ENCODE measurements at regions not wholly inside any gene's neighbourhood (a gene's known extent, or its start where the extent isn't known, plus 50 kb on each side); places are given as distances from the start of the nearest gene placed in this dataset.

DNA sequence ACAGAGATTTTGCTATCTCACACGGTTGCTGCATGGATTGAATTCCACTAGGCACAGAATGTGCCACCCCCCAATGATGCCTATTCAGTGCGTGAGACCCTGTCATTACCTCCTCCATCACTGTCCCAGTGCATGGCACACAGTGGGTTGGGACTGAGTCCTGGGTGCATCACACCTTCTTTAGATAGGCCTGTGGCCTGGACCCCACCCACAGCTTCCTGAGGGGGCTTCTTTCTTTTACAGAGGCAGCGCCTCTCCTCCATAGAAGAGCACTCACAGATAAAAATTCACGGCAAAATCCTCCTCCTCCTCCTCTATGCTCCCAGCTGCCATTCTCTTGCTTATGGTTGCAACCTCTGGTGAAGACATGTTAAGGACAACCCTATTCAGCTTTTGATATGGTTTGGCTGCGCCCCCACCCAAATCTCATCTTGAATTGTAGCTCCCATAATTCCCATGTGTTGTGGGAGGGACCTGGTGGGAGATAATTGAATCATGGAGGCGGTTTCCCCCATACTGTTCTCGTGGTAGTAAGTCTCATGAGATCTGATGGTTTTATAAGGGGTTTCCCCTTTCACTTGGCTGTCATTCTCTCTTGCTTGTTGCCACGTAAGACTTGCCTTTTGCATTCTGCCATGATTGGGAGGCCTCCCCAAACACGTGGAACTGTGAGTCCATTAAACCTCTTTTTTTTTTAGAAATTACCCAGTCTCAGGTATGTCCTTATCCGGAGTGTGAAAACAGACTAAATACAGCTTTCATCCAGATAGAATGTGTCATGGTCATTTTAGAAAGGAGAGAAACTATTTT, 147.6 kb downstream of the KLF13 start:
- no peak for DNase-seq

DNA sequence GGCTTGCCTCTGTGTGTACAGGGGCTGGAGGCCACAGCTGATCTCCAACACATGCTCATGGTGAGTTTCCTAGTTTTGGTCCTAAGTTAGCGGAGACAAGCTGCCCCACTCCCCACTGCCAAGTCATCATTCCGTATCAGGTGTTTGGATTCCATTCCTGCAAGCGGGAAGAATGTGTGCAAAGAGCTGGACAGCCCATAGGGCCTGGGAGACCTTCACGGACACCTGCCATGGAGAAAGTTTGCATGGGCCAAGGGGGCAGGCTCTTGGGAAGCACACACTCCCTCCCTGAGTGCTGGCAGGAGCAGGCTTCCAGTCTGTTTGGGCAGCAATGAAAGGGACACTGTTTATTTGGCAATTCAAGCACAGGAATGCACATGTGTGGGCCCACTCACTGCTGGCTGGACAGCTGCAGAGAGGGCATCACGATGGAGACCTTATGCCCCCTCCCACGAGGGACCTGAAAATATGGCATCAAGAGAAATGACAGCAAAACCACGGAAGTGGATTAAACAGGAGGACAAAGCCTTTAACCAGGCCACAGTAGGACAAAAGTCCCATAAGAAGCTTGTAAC, 149.7 kb downstream of the KLF13 start:
- no peak for DNase-seq

DNA sequence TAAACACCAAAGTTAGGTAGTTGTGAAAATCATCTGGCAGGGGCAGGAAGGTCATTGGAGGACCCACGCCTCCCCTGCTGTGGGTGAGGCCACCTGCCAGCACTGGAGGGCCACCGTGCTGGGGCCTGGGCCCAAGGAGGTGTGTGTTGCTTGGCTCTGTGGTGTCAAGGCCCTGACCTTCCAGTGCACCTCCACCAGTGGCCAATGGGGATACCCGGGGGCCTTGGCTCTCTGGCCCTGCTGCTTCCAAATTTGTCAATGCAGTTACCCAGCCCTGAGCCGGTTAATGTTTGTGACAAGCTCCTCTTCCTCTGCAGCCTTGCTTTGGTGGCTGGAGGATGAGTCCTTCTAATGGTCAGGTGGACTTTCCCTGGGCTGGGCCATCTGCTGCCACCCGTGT, 150.2 kb downstream of the KLF13 start:
- DNase-seq, result no peak

DNA sequence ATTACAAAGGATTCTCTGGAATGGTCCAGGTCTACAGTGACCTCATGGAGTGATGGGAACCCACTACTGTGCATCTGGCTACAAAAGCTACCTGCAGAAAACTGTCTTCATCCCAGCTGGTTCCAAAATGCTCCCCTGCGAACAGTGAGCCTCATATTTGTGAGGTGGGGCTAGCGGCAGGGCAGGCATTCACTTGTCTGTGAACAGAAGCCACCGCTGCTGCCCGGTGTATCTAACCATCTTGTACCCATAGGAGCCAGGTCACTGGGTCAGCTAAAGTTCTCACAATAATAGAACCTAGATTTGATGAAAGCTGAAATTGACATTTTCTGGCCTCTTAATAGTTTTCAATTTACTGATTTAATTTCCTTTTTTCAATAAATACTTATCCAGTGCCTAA, 150.7 kb downstream of the KLF13 start:
- no peak for DNase-seq

DNA sequence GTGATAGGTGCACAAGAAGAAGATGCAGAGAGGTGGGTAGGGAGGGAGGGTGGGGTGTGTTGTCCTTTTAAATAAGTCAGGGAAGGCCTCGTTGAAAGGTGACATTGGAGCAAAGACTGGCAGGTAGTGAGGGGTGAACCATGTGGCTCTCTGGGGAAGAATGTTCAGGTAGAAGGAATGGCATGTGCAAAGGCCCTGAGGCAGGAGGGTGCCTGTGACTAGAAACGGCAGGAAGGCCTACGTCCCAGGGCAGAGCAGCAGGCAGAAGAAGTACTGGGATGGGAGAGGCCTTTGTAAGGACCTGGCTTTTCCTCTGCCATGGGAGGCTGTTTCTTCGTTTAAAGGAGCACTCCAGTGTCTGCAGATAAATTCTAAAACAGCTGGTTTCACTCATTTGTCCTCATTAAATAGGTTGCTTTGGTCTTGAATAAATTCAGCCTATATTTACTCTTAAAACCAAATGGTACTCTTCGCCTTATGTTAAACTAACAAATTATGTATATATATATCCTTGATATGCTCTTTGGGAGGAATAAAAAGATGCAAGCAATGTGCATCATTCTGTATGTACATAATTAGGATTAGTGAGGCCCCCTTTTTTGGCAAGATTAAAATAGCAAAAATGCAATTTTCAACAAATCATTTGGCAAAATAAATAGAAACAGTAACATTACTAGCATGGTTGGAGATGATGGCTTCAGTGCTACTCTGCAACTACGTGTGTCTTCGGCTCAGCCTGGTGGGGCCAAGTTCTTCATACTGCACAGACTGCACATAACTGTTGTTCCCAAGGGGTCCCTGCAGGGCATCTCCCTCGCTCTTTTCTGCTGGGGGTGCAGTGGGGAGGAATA, 151.4 kb downstream of the KLF13 start:
- DNase-seq, result no peak

DNA sequence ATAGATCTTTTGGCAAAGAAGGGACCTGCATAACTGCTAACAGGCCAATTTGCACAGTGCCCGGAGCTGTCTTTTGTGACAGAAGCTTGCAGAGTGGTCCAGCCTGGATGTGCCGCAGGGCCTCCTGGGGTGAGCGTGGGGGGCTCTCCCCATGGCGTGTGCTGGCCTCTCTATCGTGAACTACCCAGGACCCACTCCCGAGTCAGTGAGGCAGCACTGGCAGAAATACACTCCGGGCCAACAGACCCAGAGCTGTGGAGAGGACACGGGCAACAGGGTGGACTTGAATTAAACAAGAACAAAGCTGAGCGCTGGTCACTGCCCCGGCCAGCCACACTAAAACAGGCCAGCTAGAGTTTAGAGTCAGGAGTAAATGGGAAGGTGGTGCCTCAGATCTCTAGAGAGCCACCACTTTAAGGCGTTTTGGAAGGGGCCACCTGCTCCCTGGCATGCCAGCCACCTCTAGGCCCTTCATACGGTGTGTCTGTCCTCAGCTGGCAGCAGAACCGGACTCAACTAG, 152.1 kb downstream of the KLF13 start:
- DNase-seq, result no peak

DNA sequence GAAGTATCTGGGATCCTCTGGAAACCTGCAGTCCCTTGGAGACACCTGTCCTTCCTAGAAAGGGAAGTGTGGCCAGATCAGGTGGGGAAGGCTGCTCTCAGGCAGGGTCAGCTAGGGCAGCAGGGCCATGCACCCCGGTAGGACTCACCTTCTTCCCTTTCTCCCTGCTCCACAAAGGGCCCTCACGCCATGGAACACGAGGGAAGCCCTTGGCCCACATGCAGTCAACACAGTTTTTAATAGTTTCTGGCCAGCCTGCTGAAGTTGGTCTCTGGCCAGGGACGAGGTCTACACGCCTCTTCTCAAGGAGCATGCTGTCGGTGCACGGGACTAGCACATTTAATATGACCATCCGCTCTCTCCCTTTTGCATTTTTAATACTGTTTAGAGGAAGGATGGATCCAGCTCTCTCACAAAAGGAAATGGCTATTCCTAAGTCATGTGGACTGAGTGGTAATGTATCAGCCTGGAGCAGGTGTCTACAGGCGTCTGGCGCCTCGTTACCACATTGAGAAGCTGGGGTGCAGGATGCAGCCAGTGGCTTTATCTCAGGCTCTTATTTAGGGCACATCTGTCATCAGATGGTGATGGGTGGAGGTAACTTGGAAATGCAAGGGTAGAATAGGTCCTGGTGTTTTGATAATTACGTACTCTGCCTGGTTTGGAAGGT, 153.9 kb downstream of the KLF13 start:
- DNase-seq, result no peak

DNA sequence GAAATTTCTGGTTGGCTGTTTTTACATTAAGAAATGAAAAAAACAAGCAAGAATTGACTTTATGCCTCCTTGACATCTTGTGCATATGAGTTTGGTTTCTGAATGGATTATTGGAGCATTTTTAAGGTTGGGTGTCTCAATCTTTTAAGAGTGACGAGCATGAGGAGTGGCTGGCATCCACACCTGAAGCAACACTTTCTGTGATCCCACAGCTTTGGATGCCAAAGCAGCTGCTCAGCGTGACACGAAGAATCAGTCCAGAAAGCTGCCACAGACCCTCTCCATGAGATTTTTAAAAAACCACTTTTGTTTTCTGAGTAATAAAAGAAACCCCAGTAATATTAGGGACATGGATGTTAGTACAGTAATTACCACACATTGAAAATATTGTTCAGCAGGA, 154.5 kb downstream of the KLF13 start:
- DNase-seq, result no peak

DNA sequence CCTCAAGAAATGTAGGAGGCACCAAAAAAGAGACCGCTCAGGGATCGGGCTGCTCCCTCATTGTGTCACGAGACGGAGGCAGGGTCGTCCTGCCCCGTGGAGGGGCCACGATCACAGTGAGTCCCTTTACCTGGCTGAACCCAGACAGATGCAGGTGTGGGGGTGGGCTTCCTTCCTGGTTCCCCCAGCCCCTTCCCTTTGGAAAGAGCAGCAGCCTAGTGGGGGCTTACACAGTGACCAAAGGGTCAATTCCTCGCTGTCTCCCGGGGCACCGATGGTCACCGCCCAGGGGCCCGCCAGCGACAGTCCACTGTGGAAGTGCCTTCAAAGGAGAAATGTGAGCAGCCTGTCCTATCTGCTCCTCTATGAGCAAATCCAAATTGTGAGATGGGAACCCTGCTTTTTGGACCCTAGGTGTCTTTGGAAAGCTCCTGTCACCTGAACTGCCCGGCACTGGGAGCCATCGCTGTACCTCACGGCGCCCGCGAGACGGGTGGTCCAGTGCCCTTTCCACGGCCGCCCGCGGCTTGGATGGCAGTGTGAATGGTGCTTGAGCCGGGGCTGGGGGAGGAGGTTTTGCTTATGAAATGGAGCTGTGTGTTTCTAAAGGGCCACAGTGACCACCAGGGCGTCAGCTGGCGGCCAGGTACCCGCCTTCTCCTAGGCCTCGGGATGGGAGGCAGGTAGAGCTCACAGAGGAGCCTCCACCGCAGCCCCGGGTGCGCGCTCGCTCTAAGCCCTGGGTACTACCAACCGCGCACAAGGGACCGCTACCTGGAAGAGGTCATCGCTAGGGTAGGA, 155.7 kb downstream of the KLF13 start:
- no peak for DNase-seq

DNA sequence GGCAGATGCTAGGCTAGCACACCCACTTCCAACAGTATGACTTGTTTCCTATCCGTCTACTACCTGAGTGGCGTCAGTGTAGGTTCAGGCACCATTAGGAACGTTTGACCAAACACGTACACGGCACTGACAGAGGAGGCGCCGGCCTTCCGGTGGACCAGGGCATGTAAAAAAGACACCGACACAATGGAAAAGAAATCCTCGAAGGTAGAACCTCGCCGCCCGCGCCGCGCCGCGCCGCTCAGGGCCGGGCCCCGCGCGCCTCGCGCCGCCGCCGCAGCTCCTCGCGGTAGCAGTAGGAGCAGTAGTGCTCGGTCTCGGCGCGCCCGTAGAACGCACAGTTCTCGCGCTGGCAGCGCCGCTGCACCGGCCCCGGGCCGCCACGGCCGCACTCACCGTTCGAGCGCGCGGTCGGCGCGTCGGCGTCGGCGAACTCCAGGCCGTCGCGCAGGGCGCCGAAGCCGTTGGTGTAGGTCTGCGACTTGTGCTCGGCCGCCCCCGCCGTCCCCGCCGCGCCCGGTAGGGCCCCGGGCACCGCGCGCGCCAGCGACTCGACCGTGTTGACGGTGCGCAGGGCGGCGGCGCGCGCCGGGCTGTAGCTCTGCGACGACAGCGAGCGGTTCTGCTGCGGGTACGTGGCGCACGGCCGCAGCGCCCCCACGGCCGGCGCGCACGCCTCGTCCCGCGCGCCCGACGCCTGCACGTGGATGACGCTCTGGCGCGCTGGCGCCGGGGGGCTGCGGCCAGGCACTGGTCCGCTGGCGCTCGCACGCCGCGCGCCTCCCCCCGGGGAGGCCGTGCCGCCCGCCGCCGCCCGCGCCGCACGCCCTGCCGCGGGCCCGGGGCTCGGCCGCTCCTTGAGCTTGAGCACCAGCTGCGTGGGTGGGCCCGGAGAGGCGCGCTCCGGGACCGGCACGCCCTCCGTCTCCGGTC, 156.7 kb downstream of the KLF13 start:
- DNase-seq, result no peak

DNA sequence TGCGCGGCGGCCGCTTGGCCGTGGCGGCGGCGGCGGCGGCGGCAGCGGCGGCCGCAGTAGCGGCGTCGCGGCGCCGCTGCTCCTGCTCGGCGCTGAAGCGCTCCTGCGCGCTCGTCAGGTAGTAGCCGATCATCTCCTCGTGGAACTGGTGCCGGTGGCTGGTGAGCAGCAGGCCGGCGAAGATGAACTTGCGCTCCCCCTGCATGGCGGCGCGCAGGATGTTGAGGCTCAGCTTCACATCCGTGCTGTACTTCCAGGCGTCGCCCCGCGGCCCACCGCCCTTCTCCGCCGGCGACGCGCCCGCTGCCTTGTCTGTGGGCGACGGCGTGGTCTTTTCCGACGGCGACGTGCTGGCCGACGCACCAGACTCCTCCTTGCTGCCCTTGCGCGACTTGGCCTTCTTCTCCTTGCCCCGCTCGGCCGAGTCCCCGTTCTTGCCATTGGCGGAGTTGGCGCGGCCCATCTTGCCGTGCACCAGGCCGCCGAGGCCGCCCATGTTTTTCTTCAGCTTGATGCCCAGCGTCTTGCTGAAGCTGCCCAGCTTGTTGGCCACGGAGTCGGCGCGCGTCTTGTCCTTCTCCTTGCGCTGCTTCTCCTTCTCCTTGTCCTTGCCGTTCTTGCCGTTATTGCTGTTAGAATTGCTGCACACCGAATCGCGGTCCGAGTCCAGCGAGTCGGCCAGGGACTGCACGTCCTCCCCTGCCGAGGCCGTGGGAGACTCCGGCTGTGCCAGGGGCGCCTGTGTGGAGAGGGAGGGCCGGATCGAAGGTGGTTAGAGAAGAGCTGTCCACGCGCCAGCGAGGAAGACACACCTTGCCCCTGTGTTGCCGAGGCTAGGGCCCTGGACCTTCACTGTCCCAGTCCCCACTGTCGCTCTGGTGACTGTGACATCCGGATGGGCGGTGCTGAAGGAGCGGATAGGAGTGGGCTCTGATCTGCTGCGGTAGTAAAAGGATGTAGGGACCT, 157.6 kb downstream of the KLF13 start:
- no peak for DNase-seq

DNA sequence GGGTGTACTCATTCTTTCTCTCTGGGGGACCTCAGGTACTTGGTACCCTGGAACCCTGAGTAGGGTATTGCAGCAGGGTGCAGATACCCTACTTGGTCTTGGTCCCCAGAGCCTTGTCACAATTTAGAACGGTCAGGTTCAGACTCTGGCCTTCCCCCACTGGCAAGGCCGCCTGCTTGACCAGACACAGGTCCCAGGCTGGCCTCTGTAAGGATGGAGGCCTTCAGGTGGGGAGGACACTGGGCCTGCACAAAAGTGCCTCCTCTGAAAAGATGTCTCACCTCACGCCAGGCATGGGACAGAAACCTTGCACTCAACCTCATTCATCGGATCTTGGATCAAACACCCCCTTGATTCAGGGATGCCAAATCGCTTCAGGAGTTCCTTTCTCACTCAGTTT, 158.4 kb downstream of the KLF13 start:
- DNase-seq, result no peak

DNA sequence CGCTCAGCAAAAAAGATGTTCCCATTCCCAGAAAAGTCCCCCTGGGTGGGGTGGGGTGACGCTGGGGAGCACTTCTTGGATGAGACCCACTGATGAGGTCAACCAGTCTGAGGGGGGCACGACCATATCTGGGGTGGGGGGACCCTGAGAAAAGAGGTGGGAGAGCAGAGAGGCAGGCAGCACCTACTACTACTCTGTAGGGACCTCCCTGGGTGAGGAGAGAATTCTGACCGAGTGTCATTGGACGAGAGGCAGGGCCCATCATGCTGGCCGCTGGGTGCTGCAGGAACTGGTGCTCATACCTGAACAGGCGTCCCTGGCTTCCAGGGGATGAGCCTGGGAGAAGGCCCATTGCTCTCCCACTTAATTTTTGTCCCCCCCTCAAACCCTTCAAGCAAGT, 158.8 kb downstream of the KLF13 start:
- DNase-seq, result no peak

DNA sequence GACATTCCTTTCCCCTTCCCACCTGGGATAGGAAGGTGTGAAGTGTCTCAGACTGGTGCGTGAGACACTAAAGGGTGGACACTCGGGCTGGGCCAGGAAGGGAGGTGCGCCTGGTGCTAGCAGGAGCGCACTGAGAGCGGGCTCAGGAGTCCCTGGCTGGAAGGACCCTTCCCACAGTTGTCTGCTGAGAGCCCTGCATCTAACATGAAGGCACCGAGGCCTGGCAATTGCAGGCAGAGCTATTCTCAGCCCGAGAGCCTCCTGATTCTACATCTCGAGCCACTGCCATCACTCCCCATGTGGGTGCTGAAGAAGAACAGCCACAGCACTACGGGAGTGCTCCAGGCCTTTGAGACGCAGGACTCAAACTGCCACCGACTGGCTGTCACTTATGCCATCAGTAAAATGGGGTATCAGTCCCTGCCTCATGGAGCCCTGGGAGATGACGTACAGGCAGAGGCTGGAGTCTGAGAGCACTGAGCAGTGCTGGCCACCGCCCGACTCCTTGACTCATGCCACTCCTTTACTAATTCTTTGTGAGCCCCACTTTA, 159.4 kb downstream of the KLF13 start:
- no peak for DNase-seq

DNA sequence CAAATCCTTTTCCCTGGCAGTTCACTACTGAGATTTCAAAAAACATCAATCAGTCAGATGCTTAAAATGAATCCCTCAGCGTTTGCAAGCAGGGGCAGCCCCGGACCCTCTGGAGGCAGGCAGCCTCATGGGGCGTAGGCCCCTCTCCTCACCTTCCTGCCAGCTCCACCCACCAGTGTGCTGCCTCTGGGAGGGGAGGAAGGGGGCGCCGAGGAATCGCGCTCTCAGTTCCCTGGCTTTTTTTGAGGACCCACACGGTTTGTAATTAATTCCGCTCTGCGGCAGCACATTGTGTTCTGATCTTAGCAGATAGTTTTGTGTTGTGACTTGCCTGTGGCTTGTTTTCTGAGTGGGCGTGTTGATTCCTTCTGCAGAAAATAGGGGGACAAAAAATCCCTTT, 159.9 kb downstream of the KLF13 start:
- DNase-seq, result no peak

DNA sequence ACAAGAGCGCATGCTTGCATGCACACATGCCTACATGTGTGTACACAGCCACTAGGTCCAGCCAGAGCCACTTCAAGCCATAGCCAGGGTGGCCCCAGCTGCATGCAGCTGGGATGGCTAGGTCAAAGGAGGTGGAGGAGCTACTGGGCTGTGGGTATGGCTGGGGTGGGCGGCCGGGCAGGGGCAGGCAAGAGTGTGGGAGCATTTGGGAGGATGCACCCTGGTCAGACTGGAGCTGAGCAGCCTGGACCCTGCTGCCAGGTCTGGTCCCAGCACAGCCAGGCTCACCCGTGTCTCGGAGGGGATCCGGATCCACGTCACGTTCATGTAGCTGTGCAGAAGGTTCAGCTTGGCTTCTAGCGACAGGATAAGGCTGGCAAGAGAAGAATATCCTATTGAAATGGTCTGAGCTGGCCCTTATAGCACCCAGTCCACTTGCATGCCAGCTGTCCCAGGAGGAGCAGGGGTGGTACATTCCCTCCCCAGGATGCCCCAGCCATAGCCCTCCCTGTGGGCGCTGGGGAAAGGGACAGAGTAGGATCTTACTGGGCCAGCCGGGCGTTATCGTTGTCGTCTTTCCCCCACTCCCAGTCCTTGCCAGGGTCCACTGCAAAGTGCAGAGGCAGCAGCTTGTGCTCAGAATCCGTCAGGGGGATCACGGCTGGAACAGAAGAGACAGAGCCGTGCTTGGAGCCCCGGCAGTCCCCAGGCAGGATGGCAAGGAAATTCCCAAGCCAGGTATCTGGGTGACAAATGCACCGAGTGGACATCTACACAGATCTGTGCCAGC, 160.5 kb downstream of the KLF13 start:
- no peak for DNase-seq

DNA sequence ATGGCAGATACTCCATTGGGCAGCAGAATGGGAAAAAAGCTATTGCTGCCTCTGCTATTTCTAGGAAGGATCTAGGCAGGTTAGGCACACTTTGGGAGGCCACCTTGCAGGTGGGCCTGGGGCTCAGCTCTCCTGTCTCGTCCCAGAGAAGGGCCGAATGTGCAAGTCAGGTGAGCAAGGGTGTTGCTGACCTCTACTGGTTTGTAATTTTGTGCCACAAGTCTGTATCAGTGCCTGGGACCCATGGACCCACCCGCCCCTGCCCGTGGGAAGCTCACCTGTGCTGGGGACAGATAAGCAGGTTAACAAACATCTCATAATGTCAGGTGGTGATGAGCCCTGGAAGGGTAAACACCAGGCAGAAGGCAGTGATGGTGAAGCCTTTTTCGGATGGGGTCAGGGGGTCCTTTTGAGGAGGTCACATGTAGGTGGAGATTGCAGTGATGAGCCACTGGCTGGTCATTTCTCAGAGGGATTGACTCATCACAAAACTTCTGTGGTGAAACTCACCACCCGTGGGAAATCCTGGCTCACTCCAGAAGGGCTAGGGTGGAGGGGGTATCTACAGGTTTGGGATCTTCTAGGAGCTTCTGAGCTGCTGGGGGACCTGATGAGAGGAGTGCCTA, 161.3 kb downstream of the KLF13 start:
- no peak for DNase-seq
